Activated CD8-positive, alpha-beta memory T cell treated with anti-CD3 and anti-CD28 coated beads for 36 hours (primary cell): ENCODE measurements at regions not wholly inside any gene's neighbourhood (a gene's known extent, or its start where the extent isn't known, plus 50 kb on each side); places are given as distances from the start of the nearest gene placed in this dataset.

Experiments
- CTCF ChIA-PET: fragments of 350-600 bp; sonication (Branson Sonifier 250); formaldehyde crosslinking; loops from one replicate; lab custom pipeline; 2021; ENCODE audit warnings: antibody characterized with exemption; lab: Charles Lee
- POLR2A ChIA-PET: fragments of 350-600 bp; sonication (Branson Sonifier 250); formaldehyde crosslinking; loops from one replicate; lab custom pipeline; 2021; ENCODE audit warnings: antibody characterized with exemption; lab: Charles Lee

- ChIA-PET POLR2A (no interaction called here), CTCF (interaction anchor here (1.2 kb wide), 2 partner anchors 14 to 54 kb away, joined by 3 read pairs; no protein-coding TSS in a partner anchor)
Measured at GRCh38 chr1:110727246-110727645, 52.5 kb upstream of the KCNA3 start.

GRCh38 chr1:110726755-110727154 lies 52.0 kb upstream of the KCNA3 start:
- ChIA-PET CTCF (interaction anchor here (1.2 kb wide), 2 partner anchors 15 to 54 kb away, joined by 3 read pairs; no protein-coding TSS in a partner anchor), POLR2A (no interaction called here)
